Coronary artery (tissue), 2 donors: ENCODE measurements at regions not wholly inside any gene's neighbourhood (a gene's known extent, or its start where the extent isn't known, plus 50 kb on each side); places are given as distances from the start of the nearest gene placed in this dataset.

ENCODE experiments used
- DNase-seq: peaks from one replicate; pipeline ENCODE4 v3.0.0-alpha.2; 2017; ENCODE audit warnings: low spot score
- H3K27ac ChIP-seq, 2 donors: fragments of 200-600 bp; sonication (generic); one replicate each; pipeline ENCODE4 v1.5.1; 2016 to 2019
- H3K4me3 ChIP-seq: fragments of 200-600 bp; sonication (generic); 2 replicates; pipeline ENCODE4 v1.5.1; 2016; ENCODE audit warnings: mild to moderate bottlenecking, moderate library complexity
- TF ChIP-seq, protein P1 (sequence below): fragments of 200-600 bp; sonication (generic); IDR thresholded peaks from one replicate; pipeline ENCODE4 v1.5.1; 2019; ENCODE audit warnings: antibody characterized with exemption

- H3K4me3 ChIP-seq: no peak overlapping the region
- H3K27ac ChIP-seq: no peak overlapping the region
- TF ChIP-seq, protein P1, sequence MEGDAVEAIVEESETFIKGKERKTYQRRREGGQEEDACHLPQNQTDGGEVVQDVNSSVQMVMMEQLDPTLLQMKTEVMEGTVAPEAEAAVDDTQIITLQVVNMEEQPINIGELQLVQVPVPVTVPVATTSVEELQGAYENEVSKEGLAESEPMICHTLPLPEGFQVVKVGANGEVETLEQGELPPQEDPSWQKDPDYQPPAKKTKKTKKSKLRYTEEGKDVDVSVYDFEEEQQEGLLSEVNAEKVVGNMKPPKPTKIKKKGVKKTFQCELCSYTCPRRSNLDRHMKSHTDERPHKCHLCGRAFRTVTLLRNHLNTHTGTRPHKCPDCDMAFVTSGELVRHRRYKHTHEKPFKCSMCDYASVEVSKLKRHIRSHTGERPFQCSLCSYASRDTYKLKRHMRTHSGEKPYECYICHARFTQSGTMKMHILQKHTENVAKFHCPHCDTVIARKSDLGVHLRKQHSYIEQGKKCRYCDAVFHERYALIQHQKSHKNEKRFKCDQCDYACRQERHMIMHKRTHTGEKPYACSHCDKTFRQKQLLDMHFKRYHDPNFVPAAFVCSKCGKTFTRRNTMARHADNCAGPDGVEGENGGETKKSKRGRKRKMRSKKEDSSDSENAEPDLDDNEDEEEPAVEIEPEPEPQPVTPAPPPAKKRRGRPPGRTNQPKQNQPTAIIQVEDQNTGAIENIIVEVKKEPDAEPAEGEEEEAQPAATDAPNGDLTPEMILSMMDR: no peak
- no peak for DNase-seq
These were observed 320.6 kb downstream of the GATA3 start for GRCh38 chr10:8375137-8375536.

DNA sequence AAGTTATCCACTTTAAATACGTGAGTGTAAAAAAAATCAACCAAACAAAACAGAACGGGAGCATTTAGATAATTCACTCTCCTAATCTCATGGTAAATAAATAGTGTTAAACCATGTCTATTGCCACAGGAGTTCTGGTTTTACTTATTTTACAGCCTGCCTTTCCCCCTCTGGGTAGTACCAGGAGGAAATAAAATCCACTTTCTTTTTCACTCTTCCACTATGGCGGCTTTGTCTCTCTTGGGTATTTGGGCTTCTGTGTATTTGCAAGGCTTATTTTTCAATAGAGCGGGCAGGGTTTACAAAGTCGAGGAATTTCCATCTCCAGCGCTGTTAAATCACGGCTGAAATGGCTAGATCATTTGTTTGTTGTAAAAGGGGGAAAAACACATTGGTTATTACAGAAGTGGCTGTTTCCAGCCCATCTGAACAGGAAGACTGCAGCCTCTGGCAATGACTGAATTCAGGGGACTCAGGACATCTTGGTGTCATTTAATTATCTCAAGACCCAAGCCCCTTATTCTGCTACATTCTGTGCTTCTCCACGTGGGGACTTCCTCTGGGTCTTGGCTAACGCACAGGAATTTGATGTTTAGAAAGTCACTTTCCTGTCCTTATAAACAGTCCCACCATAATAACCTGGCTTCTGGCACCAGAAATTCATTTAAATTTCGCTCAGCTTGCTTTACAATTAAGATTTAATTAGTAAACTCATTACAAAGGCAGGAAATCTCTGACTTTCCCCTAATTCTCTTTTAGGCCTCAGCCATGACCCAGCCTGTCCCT, 323.9 kb downstream of the GATA3 start:
- Histone ChIP-seq H3K4me3 (no peak overlapping the region), H3K27ac (no peak overlapping the region)
- DNase-seq: no peak
- TF ChIP-seq, protein P1: no peak

- H3K27ac ChIP-seq: no peak overlapping the region
These were observed 325.7 kb downstream of the GATA3 start for GRCh38 chr10:8379906-8380832.

GRCh38 chr10:8380833-8381496, 326.5 kb downstream of the GATA3 start:
- Histone ChIP-seq H3K4me3 (no peak overlapping the region), H3K27ac (no peak overlapping the region)
- DNase-seq: no peak
- TF ChIP-seq, protein P1: no peak

More at GRCh38 chr10:8379906-8380832, 325.7 kb downstream of the GATA3 start:
- TF ChIP-seq, protein P1: no peak
- H3K4me3 ChIP-seq: no peak overlapping the region
- no peak for DNase-seq

GRCh38 chr10:8386781-8387180, 332.3 kb downstream of the GATA3 start:
- no peak for DNase-seq
- TF ChIP-seq, protein P1: no peak
- Histone ChIP-seq H3K27ac (no peak overlapping the region), H3K4me3 (no peak overlapping the region)

- TF ChIP-seq, protein P1: no peak
- Histone ChIP-seq H3K4me3 (no peak overlapping the region), H3K27ac (no peak overlapping the region)
- DNase-seq: no peak
These were observed 335.1 kb downstream of the GATA3 start for GRCh38 chr10:8389630-8390029.
